SU-DHL-6 (cell line): ENCODE measurements at regions not wholly inside any gene's neighbourhood (a gene's known extent, or its start where the extent isn't known, plus 50 kb on each side); places are given as distances from the start of the nearest gene placed in this dataset.

Experiments used
- CTCF ChIP-seq: fragments of 200-600 bp; sonication (generic); IDR thresholded peaks from one replicate; pipeline ENCODE4 v1.5.1; 2017; ENCODE audit warnings: antibody characterized with exemption, mild to moderate bottlenecking, low read length, moderate library complexity; ENCODE audit not compliant: insufficient read depth, poor library complexity, severe bottlenecking
- EZH2phosphoT487 ChIP-seq: fragments of 200-600 bp; sonication (generic), shearing (Covaris generic); conservative IDR thresholded peaks from 2 replicates; pipeline ENCODE4 v1.6.1; 2018; ENCODE audit warnings: mild to moderate bottlenecking, antibody characterized with exemption, low read length, moderate library complexity, mixed read lengths

GRCh38 chr1:56185493-56185892, 393.9 kb downstream of the PLPP3 start:
- TF ChIP-seq CTCF (no peak), EZH2phosphoT487 (no peak)
